ENCODE measurements at regions not wholly inside any gene's neighbourhood (a gene's known extent, or its start where the extent isn't known, plus 50 kb on each side); places are given as distances from the start of the nearest gene placed in this dataset.

- TF ChIP-seq CTCF (IDR thresholded peaks at IDR 0.05) (no peak), POLR2AphosphoS5 (IDR thresholded peaks at IDR 0.05) (no peak), POLR2A (IDR thresholded peaks at IDR 0.05) (no peak)
These were observed 154.7 kb upstream of the PDE10A start for GRCh38 chr6:165817771-165818170.

Data from prostate gland (tissue), 2 donors.